KBM-7 (cell line): ENCODE measurements at regions not wholly inside any gene's neighbourhood (a gene's known extent, or its start where the extent isn't known, plus 50 kb on each side); places are given as distances from the start of the nearest gene placed in this dataset.

ENCODE experiments used
- DNase-seq: peaks from one replicate; pipeline ENCODE4 v3.0.0-alpha.2; 2015
- in situ Hi-C: fragments of 300-500 bp; cut with MboI; formaldehyde crosslinking; loops from 2 replicates; pipeline ENCODE4 v1.14.3; 2020; ENCODE audit warnings: low sequenced_read_pairs, low pct_unique_long_range_greater_than_20kb, mixed read lengths

GRCh38 chrY:9922035-9922434 lies 394.4 kb downstream of the TSPY10 start:
- in situ Hi-C loops: no loop called here
- no peak for DNase-seq

GRCh38 chrY:9968381-9968780 lies 440.7 kb downstream of the TSPY10 start:
- DNase-seq: peak; percentile 4
- in situ Hi-C loops: no loop called here
